H1 (cell line): ENCODE measurements at regions not wholly inside any gene's neighbourhood (a gene's known extent, or its start where the extent isn't known, plus 50 kb on each side); places are given as distances from the start of the nearest gene placed in this dataset.

Experiments used
- CTCF ChIA-PET: fragments of 300-600 bp; sonication (Branson Sonifier 250); formaldehyde crosslinking; loops from one replicate; lab custom pipeline; 2021; ENCODE audit not compliant: partially characterized antibody; lab: Charles Lee
- POLR2A ChIA-PET: fragments of 300-600 bp; sonication (Branson Sonifier 250); formaldehyde crosslinking; loops from one replicate; lab custom pipeline; 2021; ENCODE audit warnings: inconsistent platforms; ENCODE audit not compliant: partially characterized antibody; lab: Charles Lee
- DNase-seq, 2 experiments: peaks; one replicate each; pipeline versions ENCODE4 v3.0.0 to v3.0.0-alpha.2; 2010 to 2022; ENCODE audit warnings: low spot score in 2 of 2, low read depth in 1 of 2, mixed read lengths in 1 of 2
- FAIRE-seq: peaks from 2 replicates; lab custom pipeline; 2011; peaks lifted over from hg19 to GRCh38; lab: Jason Lieb, UNC
- H2AFZ ChIP-seq: 2 replicates; pipeline ENCODE4 v1.8.1; 2012; ENCODE audit warnings: low read length, inconsistent platforms
- H2AK5ac ChIP-seq: 2 replicates; pipeline ENCODE4 v1.6.1; 2013; ENCODE audit warnings: low read depth, low read length
- H2BK120ac ChIP-seq: replicated peaks from 2 replicates; pipeline ENCODE3; 2013; ENCODE audit warnings: low read depth, low read length, inconsistent platforms
- H2BK12ac ChIP-seq: 2 replicates; pipeline ENCODE4 v1.6.1; 2013; ENCODE audit warnings: low read depth, low read length
- H2BK15ac ChIP-seq: 2 replicates; pipeline ENCODE4 v1.6.1; 2013; ENCODE audit warnings: low read length
- H2BK20ac ChIP-seq: 2 replicates; pipeline ENCODE4 v1.6.1; 2013; ENCODE audit warnings: low read length
- H2BK5ac ChIP-seq: 2 replicates; pipeline ENCODE4 v1.6.1; 2013; ENCODE audit warnings: low read depth, low read length
- H3K14ac ChIP-seq: 2 replicates; pipeline ENCODE4 v1.6.1; 2013; ENCODE audit warnings: inconsistent platforms; ENCODE audit not compliant: insufficient read length
- H3K18ac ChIP-seq: 2 replicates; pipeline ENCODE4 v1.6.1; 2013; ENCODE audit warnings: low read length; ENCODE audit errors: extremely low read depth
- H3K23ac ChIP-seq: 2 replicates; pipeline ENCODE4 v1.6.1; 2013; ENCODE audit warnings: inconsistent platforms; ENCODE audit not compliant: insufficient read length
- H3K23me2 ChIP-seq: 2 replicates; pipeline ENCODE4 v1.6.1; 2013; ENCODE audit warnings: low read depth, low read length
- H3K27ac ChIP-seq: 2 replicates; pipeline ENCODE4 v1.6.1; 2011; ENCODE audit warnings: low read depth, low read length, inconsistent platforms
- H3K27me3 ChIP-seq, 4 experiments: replicated peaks in 1 of 4; 1 replicate in 1 of 4; 2 replicates in 3 of 4; pipeline versions ENCODE4 v1.6.1 to v1.8.1; 2011 to 2013; ENCODE audit warnings: low read length in 3 of 4, mild to moderate bottlenecking in 3 of 4, inconsistent platforms in 2 of 4, mixed read lengths in 2 of 4, moderate library complexity in 1 of 4; ENCODE audit not compliant: control insufficient read depth in 3 of 4, insufficient read depth in 3 of 4; ENCODE audit errors: extremely low read depth in 1 of 4
- H3K36me3 ChIP-seq, 4 experiments: 2 replicates each; pipeline versions ENCODE4 v1.6.1 to v1.8.1; 2011 to 2013; ENCODE audit warnings: mild to moderate bottlenecking in 4 of 4, low read length in 3 of 4, moderate library complexity in 2 of 4, control low read depth in 1 of 4, inconsistent platforms in 1 of 4; ENCODE audit not compliant: insufficient read depth in 4 of 4, control insufficient read depth in 2 of 4
- H3K4ac ChIP-seq: replicated peaks from 2 replicates; pipeline ENCODE3; 2013; ENCODE audit warnings: low read length, low read depth, mixed read lengths, inconsistent platforms; ENCODE audit not compliant: insufficient read length
- H3K4me1 ChIP-seq, 4 experiments: replicated peaks in 1 of 4; 1 replicate in 1 of 4; 2 replicates in 3 of 4; pipeline versions ENCODE4 v1.6.1 to v1.8.1; 2011 to 2013; ENCODE audit warnings: low read length in 3 of 4, inconsistent platforms in 2 of 4, mixed read lengths in 1 of 4; ENCODE audit not compliant: insufficient read depth in 4 of 4, control insufficient read depth in 3 of 4
- H3K4me2 ChIP-seq, 2 experiments: 2 replicates each; pipeline versions ENCODE4 v1.6.1 to v1.8.1; 2011 to 2013; ENCODE audit warnings: low read depth in 2 of 2, low read length in 2 of 2, control low read depth in 1 of 2, inconsistent platforms in 1 of 2, mild to moderate bottlenecking in 1 of 2; ENCODE audit not compliant: insufficient read depth in 1 of 2
- H3K4me3 ChIP-seq, 4 experiments: fragments of 200-600, 300-600 bp in 1 of 4; sonication (generic), shearing (Covaris generic), sonication (Bioruptor Twin) in 1 of 4; 2 replicates each; pipeline versions ENCODE4 v1.5.1 to v1.8.1; 2011 to 2016; ENCODE audit warnings: low read length in 4 of 4, low read depth in 3 of 4, control low read depth in 2 of 4, inconsistent platforms in 2 of 4, mild to moderate bottlenecking in 2 of 4, mixed read lengths in 1 of 4, moderate library complexity in 1 of 4; ENCODE audit not compliant: insufficient read depth in 2 of 4; ENCODE audit errors: extremely low read depth in 1 of 4
- H3K56ac ChIP-seq: replicated peaks from 2 replicates; pipeline ENCODE3; 2013; ENCODE audit warnings: low read depth, mild to moderate bottlenecking, mixed read lengths, low read length, inconsistent platforms; ENCODE audit not compliant: insufficient read length
- H3K79me1 ChIP-seq: 2 replicates; pipeline ENCODE4 v1.6.1; 2013; ENCODE audit warnings: low read depth, low read length, control low read depth
- H3K79me2 ChIP-seq, 2 experiments: 2 replicates each; pipeline versions ENCODE4 v1.6.1 to v1.8.1; 2012 to 2013; ENCODE audit warnings: low read length in 2 of 2, mild to moderate bottlenecking in 2 of 2, inconsistent platforms in 1 of 2; ENCODE audit not compliant: insufficient read depth in 2 of 2, control insufficient read depth in 1 of 2
- H3K9ac ChIP-seq, 4 experiments: replicated peaks in 1 of 4; 1 replicate in 1 of 4; 2 replicates in 3 of 4; pipeline versions ENCODE4 v1.6.1 to v1.8.1; 2011 to 2013; ENCODE audit warnings: low read depth in 3 of 4, low read length in 3 of 4, control low read depth in 2 of 4, mild to moderate bottlenecking in 2 of 4, moderate library complexity in 2 of 4, inconsistent platforms in 1 of 4; ENCODE audit errors: extremely low read depth in 1 of 4
- H3K9me3 ChIP-seq, 2 experiments: 2 replicates each; pipeline versions ENCODE4 v1.6.1 to v1.8.1; 2012 to 2013; ENCODE audit warnings: mild to moderate bottlenecking in 2 of 2, moderate library complexity in 2 of 2, control low read depth in 1 of 2, inconsistent platforms in 1 of 2, low read depth in 1 of 2, low read length in 1 of 2, mixed read lengths in 1 of 2; ENCODE audit not compliant: insufficient read depth in 2 of 2
- H4K20me1 ChIP-seq, 2 experiments: replicated peaks in 1 of 2; 2 replicates each; pipeline versions ENCODE3 to v1.8.1; 2011 to 2013; ENCODE audit warnings: inconsistent platforms in 2 of 2, low read length in 2 of 2, mild to moderate bottlenecking in 1 of 2; ENCODE audit not compliant: insufficient read depth in 2 of 2, control insufficient read depth in 1 of 2
- H4K5ac ChIP-seq: 2 replicates; pipeline ENCODE4 v1.6.1; 2013; ENCODE audit warnings: low read length, low read depth, mixed read lengths, inconsistent platforms; ENCODE audit not compliant: insufficient read length
- H4K8ac ChIP-seq: 2 replicates; pipeline ENCODE4 v1.8.0; 2013; ENCODE audit warnings: mild to moderate bottlenecking, moderate library complexity, low read length, inconsistent platforms; ENCODE audit not compliant: insufficient read depth; ENCODE audit errors: extremely low read depth
- H4K91ac ChIP-seq: replicated peaks from 2 replicates; pipeline ENCODE3; 2013; ENCODE audit warnings: low read length, mixed read lengths, inconsistent platforms; ENCODE audit not compliant: insufficient read length
- BACH1 ChIP-seq: IDR thresholded peaks from 2 replicates; pipeline ENCODE4 v1.6.1; 2012; ENCODE audit warnings: low read length, improper control_type of control experiment
- BRCA1 ChIP-seq: IDR thresholded peaks from 2 replicates; pipeline ENCODE4 v1.6.1; 2012; ENCODE audit warnings: low read depth, low read length, improper control_type of control experiment
- CBX5 ChIP-seq: fragments of 300-800, 300-1000 bp; sonication (generic); IDR thresholded peaks from 2 replicates; pipeline ENCODE4 v1.7.1; 2016; ENCODE audit warnings: antibody characterized with exemption, low read length, low read depth
- CEBPB ChIP-seq: IDR thresholded peaks from 2 replicates; pipeline ENCODE4 v1.6.1; 2012; ENCODE audit warnings: low read depth, low read length
- CHD1 ChIP-seq: IDR thresholded peaks from 2 replicates; pipeline ENCODE4 v1.6.1; 2012; ENCODE audit warnings: low read depth, low read length, improper control_type of control experiment
- CTBP2 ChIP-seq: IDR thresholded peaks from 2 replicates; pipeline ENCODE4 v1.7.0; 2011; ENCODE audit warnings: borderline replicate concordance, mild to moderate bottlenecking, moderate library complexity, mixed read lengths, low read length; ENCODE audit not compliant: insufficient read depth, insufficient read length
- EGR1 ChIP-seq: IDR thresholded peaks from 2 replicates; pipeline ENCODE4 v1.6.1; 2011; ENCODE audit warnings: low read depth, low read length, borderline replicate concordance
- EZH2 ChIP-seq: fragments of 200-600 bp; sonication (generic); IDR thresholded peaks from 2 replicates; pipeline ENCODE4 v1.7.1; 2012; ENCODE audit warnings: low read depth, mild to moderate bottlenecking, moderate library complexity, low read length, inconsistent platforms; ENCODE audit not compliant: severe bottlenecking
- KDM5A ChIP-seq: fragments of 200-600 bp; IDR thresholded peaks from 2 replicates; pipeline ENCODE4 v1.7.1; 2012; ENCODE audit warnings: mild to moderate bottlenecking, low read length, inconsistent platforms, mixed read lengths
- NRF1 ChIP-seq: IDR thresholded peaks from 2 replicates; pipeline ENCODE4 v1.6.1; 2011; ENCODE audit warnings: mild to moderate bottlenecking, low read depth, low read length, improper control_type of control experiment
- POU5F1 ChIP-seq: IDR thresholded peaks from 2 replicates; pipeline ENCODE4 v1.6.1; 2011; ENCODE audit warnings: low read depth, mild to moderate bottlenecking, low read length, moderate library complexity
- SIRT6 ChIP-seq: IDR thresholded peaks from one replicate; pipeline ENCODE4 v1.7.1; 2012; ENCODE audit warnings: low read length, inconsistent platforms
- TCF12 ChIP-seq: IDR thresholded peaks from 2 replicates; pipeline ENCODE4 v1.6.1; 2011; ENCODE audit warnings: low read depth, mild to moderate bottlenecking, low read length
- WGBS, 2 experiments: shearing (Covaris generic) in 1 of 2; methylation state at CpG; one replicate each; pipeline versions ENCODE4 v1.1.6 to v1.1.7; 2013 to 2015; ENCODE audit warnings: low lambda C conversion rate in 2 of 2, mixed read lengths in 2 of 2, inconsistent platforms in 1 of 2, low coverage in 1 of 2, missing lambda C conversion rate in 1 of 2; ENCODE audit not compliant: insufficient replicate concordance in 2 of 2, insufficient coverage in 1 of 2, insufficient read length in 1 of 2; ENCODE audit errors: extremely low coverage in 1 of 2, missing lambda C conversion rate in 1 of 2; 5-methylcytosine and 5-hydroxymethylcytosine counted together
- TF ChIP-seq, protein P1 (sequence below): IDR thresholded peaks from 2 replicates; pipeline ENCODE4 v1.6.1; 2012; ENCODE audit warnings: inconsistent platforms
- TF ChIP-seq, protein P2 (sequence below): IDR thresholded peaks from 2 replicates; pipeline ENCODE4 v1.6.1; 2011; ENCODE audit warnings: low read length, improper control_type of control experiment

DNA sequence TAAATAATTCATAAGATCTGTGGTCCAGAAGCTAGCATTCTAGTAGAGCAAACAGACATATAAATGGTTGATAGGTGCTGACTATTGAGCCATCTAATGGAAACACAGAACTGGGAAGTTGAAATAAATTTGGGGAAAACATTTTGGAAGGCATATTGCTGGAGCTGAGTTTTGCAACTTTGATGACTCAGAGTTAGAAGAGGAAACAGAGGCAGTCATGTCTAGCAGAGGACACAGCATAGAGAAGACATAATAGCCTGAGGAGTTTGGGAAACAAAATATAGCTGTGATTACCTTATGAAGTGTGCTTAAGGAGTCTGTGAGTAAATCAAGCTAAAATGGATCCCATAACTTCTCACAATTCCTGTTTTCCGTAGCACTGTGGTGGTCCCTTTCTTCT, 86.9 kb upstream of the FLRT2 start:
- Histone ChIP-seq H2AFZ (no peak overlapping the region), H4K8ac (no peak overlapping the region), H3K36me3 (no peaks in the 10 kb centered on the region), H2BK15ac (no peak overlapping the region), H3K79me1 (no peaks in the 10 kb centered on the region), H3K9ac (no peak overlapping the region), H3K18ac (no peak overlapping the region), H3K56ac (no peak overlapping the region), H4K5ac (no peak overlapping the region), H3K23ac (no peak overlapping the region), H2BK12ac (no peak overlapping the region), H3K4me2 (no peak overlapping the region), H3K23me2 (no peaks in the 10 kb centered on the region), H3K4me1 (no peaks in the 10 kb centered on the region), H3K4ac (no peak overlapping the region), H2BK20ac (no peak overlapping the region), H3K9me3 (no peaks in the 10 kb centered on the region), H2BK5ac (no peak overlapping the region), H3K27ac (no peak overlapping the region), H3K79me2 (no peaks in the 10 kb centered on the region), H4K91ac (no peak overlapping the region), H2AK5ac (no peak overlapping the region), H3K14ac (no peak overlapping the region), H2BK120ac (no peak overlapping the region), H4K20me1 (no peaks in the 10 kb centered on the region), H3K4me3 (no peak overlapping the region), H3K27me3 (no peaks in the 10 kb centered on the region)
- DNase-seq: no peak
- WGBS, 2 experiments: 75% methylated on average over 1 of the region's 1 CpG; no CpG with 5 or more reads in 1 of the 2 experiments
- no peak for FAIRE-seq
- ChIA-PET POLR2A (interaction anchor here (1.2 kb wide), 1 partner anchor 7 kb away, joined by 4 read pairs; no protein-coding TSS in a partner anchor), CTCF (no interaction called here)
- no peak for TF ChIP-seq BRCA1
- TF ChIP-seq, protein P1, sequence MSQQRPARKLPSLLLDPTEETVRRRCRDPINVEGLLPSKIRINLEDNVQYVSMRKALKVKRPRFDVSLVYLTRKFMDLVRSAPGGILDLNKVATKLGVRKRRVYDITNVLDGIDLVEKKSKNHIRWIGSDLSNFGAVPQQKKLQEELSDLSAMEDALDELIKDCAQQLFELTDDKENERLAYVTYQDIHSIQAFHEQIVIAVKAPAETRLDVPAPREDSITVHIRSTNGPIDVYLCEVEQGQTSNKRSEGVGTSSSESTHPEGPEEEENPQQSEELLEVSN: no peak
- no peak for TF ChIP-seq CEBPB
- TF ChIP-seq BACH1: no peak
- no peak for TF ChIP-seq CTBP2
- TF ChIP-seq NRF1: no peak
- no peak for TF ChIP-seq POU5F1
- TF ChIP-seq, protein P2, sequence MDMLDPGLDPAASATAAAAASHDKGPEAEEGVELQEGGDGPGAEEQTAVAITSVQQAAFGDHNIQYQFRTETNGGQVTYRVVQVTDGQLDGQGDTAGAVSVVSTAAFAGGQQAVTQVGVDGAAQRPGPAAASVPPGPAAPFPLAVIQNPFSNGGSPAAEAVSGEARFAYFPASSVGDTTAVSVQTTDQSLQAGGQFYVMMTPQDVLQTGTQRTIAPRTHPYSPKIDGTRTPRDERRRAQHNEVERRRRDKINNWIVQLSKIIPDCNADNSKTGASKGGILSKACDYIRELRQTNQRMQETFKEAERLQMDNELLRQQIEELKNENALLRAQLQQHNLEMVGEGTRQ: no peak
- no peak for TF ChIP-seq EZH2
- TF ChIP-seq EGR1: no peak
- no peak for TF ChIP-seq SIRT6
- TF ChIP-seq KDM5A: no peak
- no peak for TF ChIP-seq CHD1
- TF ChIP-seq CBX5: no peak
- no peak for TF ChIP-seq TCF12
